Panc1 (cell line): ENCODE measurements at regions not wholly inside any gene's neighbourhood (a gene's known extent, or its start where the extent isn't known, plus 50 kb on each side); places are given as distances from the start of the nearest gene placed in this dataset.

Experiments
- POLR2AphosphoS5 ChIP-seq: IDR thresholded peaks from 2 replicates; pipeline ENCODE4 v1.6.1; 2012; ENCODE audit warnings: mild to moderate bottlenecking, low read depth, low read length, moderate library complexity
- TCF7L2 ChIP-seq: IDR thresholded peaks from 2 replicates; pipeline ENCODE4 v1.6.1; 2011; ENCODE audit warnings: mild to moderate bottlenecking, low read depth, low read length, inconsistent platforms
- TF ChIP-seq, protein P1 (sequence below): fragments of 450-650 bp; IDR thresholded peaks from 2 replicates; pipeline ENCODE4 v1.5.1; 2017; ENCODE audit warnings: mild to moderate bottlenecking
- TF ChIP-seq, protein P2 (sequence below), 2 experiments: IDR thresholded peaks; 2 replicates each; pipeline ENCODE4 v1.6.1; 2011 to 2012; ENCODE audit warnings: low read depth in 2 of 2, control low read depth in 1 of 2, low read length in 1 of 2, mild to moderate bottlenecking in 1 of 2, moderate library complexity in 1 of 2; ENCODE audit not compliant: insufficient read depth in 1 of 2

DNA sequence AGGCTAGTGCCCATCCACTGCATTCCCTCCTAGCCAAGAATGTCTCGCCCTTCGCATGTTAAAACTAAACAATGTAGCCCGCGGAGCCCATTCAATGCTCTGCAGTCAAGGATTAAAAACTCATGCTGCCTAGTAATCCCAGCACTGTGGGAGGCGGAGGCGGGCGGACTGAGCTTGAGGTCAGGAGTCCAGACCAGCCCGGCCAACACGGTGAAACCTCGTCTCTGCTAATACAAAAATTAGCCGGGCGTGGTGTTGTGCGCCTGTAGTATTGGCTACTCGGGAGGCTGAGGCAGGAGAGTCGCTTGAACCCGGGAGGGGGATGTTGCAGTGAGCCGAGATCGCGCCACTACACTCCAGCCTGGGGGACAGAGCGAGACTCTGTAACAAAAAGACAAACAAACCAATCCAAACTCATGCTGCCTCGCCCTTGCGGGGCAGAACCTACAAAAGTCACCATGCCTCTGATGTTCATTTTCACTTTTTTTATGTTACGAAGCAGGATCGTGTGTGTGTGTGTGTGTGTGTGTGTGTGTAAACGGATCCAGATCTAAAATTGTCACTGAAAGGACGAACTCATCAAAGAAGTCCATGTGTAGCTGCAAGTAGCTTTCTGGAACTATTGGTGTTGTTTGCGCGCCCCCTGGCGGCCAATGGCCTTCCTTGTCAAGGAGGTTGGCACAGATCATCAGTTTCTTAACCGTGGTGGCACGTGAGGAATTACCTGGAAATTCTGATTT, 54.8 kb upstream of the SPESP1 start:
- TF ChIP-seq, protein P1, sequence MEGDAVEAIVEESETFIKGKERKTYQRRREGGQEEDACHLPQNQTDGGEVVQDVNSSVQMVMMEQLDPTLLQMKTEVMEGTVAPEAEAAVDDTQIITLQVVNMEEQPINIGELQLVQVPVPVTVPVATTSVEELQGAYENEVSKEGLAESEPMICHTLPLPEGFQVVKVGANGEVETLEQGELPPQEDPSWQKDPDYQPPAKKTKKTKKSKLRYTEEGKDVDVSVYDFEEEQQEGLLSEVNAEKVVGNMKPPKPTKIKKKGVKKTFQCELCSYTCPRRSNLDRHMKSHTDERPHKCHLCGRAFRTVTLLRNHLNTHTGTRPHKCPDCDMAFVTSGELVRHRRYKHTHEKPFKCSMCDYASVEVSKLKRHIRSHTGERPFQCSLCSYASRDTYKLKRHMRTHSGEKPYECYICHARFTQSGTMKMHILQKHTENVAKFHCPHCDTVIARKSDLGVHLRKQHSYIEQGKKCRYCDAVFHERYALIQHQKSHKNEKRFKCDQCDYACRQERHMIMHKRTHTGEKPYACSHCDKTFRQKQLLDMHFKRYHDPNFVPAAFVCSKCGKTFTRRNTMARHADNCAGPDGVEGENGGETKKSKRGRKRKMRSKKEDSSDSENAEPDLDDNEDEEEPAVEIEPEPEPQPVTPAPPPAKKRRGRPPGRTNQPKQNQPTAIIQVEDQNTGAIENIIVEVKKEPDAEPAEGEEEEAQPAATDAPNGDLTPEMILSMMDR: peak; percentile 90
- TF ChIP-seq TCF7L2 (no peak), POLR2AphosphoS5 (no peak)
- TF ChIP-seq, protein P2, sequence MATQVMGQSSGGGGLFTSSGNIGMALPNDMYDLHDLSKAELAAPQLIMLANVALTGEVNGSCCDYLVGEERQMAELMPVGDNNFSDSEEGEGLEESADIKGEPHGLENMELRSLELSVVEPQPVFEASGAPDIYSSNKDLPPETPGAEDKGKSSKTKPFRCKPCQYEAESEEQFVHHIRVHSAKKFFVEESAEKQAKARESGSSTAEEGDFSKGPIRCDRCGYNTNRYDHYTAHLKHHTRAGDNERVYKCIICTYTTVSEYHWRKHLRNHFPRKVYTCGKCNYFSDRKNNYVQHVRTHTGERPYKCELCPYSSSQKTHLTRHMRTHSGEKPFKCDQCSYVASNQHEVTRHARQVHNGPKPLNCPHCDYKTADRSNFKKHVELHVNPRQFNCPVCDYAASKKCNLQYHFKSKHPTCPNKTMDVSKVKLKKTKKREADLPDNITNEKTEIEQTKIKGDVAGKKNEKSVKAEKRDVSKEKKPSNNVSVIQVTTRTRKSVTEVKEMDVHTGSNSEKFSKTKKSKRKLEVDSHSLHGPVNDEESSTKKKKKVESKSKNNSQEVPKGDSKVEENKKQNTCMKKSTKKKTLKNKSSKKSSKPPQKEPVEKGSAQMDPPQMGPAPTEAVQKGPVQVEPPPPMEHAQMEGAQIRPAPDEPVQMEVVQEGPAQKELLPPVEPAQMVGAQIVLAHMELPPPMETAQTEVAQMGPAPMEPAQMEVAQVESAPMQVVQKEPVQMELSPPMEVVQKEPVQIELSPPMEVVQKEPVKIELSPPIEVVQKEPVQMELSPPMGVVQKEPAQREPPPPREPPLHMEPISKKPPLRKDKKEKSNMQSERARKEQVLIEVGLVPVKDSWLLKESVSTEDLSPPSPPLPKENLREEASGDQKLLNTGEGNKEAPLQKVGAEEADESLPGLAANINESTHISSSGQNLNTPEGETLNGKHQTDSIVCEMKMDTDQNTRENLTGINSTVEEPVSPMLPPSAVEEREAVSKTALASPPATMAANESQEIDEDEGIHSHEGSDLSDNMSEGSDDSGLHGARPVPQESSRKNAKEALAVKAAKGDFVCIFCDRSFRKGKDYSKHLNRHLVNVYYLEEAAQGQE (IDR thresholded peaks at IDR 0.05; ENCODE audit: insufficient read depth in 1 of 2, low read depth in 2 of 2, low read length in 1 of 2): no peak
